ENCODE measurements at regions not wholly inside any gene's neighbourhood (a gene's known extent, or its start where the extent isn't known, plus 50 kb on each side); places are given as distances from the start of the nearest gene placed in this dataset.
"Not testable (repeated sequence)": the region's sequence is repeated elsewhere in the genome, so short reads cannot be mapped to it uniquely, and the experiment has no call there.

DNA sequence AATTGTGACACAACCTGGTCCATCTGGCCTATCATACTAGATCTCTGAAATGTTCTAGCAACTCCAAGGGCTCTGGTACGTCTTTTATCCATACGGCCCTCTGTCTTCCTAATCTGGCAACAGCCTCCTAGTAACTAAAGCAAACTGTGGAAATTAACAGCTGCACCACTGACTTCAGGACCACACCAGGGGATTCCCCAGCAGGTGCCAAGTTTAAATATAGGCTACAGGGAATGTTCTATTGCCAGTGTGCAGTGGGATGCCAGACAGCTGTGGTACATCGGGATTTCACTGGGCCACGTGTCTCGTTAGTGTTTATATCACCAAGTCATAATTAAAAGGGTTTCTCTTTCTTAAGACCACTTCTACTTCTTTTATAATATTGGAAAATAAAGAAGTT lies 94.3 kb downstream of the RGS2 start:
- no peak overlapping the region for H3K4me3 ChIP-seq (ENCODE audit: low read depth, low read length)
- DNase-seq (ENCODE audit: low read depth) = peak; percentile 42

- H3K4me3 ChIP-seq (ENCODE audit: low read depth, low read length) = no peak overlapping the region
- peak; percentile 97 for DNase-seq (ENCODE audit: low read depth)
Measured at GRCh38 chr1:192904438-192904895, 95.6 kb downstream of the RGS2 start.

GRCh38 chr1:192905049-192905448 lies 96.2 kb downstream of the RGS2 start:
- no peak overlapping the region for H3K4me3 ChIP-seq (ENCODE audit: low read depth, low read length)
- DNase-seq (ENCODE audit: low read depth) = peak; percentile 28

GRCh38 chr1:192906334-192906733 lies 97.5 kb downstream of the RGS2 start:
- no peak overlapping the region for H3K4me3 ChIP-seq (ENCODE audit: low read depth, low read length)
- DNase-seq (ENCODE audit: low read depth) = no peak

DNA sequence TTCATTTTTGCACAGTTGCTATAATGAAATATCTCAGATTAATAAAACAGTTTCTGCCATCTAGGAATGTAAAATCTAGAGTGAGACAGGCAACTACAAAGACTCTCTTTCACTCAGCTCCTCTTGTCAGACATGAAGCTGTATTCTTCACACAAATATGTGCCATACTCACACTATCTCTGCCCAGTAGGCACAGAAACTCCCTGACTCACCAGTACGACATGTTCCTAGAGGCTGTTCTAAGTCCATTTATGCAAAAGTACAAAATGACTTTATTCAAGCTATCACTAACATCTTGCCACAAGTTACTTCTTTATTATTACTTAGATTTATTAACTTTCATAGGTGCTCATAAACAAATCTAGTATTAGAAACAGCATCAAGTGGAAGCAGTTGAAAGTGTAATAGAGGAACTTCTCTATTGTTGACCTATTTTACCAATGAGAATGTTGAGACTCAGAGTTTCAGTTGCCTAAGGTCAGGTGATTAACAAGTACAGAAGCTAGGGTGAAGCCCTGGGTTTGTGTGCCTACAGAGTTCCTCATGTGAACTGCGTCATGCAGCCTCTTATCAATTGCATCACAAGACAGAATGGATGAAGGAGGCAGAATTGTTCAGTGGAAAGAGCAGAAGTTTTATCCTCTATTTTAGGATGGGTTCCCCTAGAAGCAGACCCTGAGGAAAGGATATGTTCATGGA lies 98.9 kb downstream of the RGS2 start:
- H3K4me3 ChIP-seq (ENCODE audit: low read depth, low read length) = no peak overlapping the region
- DNase-seq (ENCODE audit: low read depth) = peak; percentile 82

DNA sequence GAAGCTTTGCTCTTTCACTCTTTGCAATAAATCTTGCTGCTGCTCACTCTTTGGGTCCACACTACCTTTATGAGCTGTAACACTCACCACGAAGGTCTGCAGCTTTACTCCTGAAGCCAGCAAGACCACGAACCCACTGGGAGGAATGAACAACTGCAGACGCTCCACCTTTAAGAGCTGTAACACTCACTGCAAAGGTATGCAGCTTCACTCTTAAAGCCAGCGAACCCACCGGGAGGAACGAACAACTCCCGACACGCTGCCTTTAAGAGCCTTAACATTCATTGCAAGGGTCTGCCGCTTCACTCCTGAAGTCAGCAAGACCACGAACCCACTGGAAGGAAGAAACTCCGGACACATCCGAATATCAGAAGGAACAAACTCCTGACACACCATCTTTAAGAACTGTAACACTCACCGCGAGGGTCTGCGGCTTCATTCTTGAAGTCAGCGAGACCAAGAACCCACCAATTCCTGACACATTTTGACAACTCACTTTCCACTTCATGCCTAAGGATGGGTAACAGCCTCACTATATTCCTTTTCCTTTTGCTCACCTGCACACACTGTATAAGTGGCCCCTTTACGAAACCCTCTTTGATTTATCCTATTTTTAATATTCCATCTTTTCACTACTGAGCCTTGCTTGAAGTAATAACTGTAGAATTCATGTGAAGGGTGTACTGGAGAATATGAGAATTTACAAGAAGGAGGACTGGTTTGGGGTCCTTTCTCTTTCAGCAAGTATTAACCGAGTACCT lies 103.2 kb downstream of the RGS2 start:
- DNase-seq (ENCODE audit: low read depth); H3K4me3 ChIP-seq (ENCODE audit: low read depth, low read length): not testable (repeated sequence)

DNA sequence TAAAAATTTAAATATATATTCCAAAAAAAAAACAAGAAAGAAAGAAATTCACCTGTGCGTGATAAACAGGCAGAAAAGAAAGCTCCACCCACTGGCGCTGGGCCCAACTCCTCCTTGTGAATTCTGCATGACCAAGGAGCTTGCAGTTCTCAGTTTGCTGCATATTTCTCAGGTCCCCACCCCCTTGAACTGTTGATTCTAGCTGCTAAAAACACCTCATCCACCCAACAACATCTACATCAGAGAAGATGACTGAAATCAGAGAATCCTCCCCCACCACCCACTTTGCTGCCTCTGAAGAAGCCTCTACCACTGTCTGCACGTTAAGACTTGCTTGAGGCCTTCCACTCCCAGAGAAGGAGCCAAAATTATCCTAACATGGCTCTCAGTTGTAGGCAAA lies 104.8 kb downstream of the RGS2 start:
- no peak overlapping the region for H3K4me3 ChIP-seq (ENCODE audit: low read depth, low read length)
- no peak for DNase-seq (ENCODE audit: low read depth)

- no peak overlapping the region for H3K4me3 ChIP-seq (ENCODE audit: low read depth, low read length)
- no peak for DNase-seq (ENCODE audit: low read depth)
Measured at GRCh38 chr1:192914092-192914491, 105.3 kb downstream of the RGS2 start.

- DNase-seq (ENCODE audit: low read depth) = no peak
- H3K4me3 ChIP-seq (ENCODE audit: low read depth, low read length) = no peak overlapping the region
Measured at GRCh38 chr1:192914696-192915095, 105.9 kb downstream of the RGS2 start.

DNA sequence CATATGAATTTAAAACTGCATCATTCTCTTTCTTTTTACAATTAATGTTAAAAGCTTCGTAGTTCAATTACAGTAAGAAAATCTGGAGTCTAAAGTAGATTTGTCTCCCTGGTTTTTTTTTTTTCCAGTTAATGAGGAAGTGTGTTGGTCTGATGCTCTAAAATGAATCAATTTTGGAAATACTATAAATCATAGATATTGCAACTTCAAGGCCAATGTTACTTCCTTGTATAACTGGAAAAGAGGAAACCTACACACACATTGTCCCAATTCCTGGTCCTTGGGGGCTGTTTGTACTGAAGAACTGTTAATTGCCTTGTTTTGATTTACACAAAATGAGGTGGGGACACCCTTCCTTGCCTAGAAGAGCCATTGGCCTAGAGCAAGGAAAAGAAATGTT lies 107.2 kb downstream of the RGS2 start:
- no peak for DNase-seq (ENCODE audit: low read depth)

GRCh38 chr1:192918259-192918658 lies 109.4 kb downstream of the RGS2 start:
- DNase-seq (ENCODE audit: low read depth) = no peak
- H3K4me3 ChIP-seq (ENCODE audit: low read depth, low read length) = no peak overlapping the region

More for the DNA sequence above, 107.2 kb downstream of the RGS2 start:
- no peak overlapping the region for H3K4me3 ChIP-seq (ENCODE audit: low read depth, low read length)

GRCh38 chr1:192920412-192920811 lies 111.6 kb downstream of the RGS2 start:
- no peak for DNase-seq (ENCODE audit: low read depth)
- no peak overlapping the region for H3K4me3 ChIP-seq (ENCODE audit: low read depth, low read length)

- H3K4me3 ChIP-seq (ENCODE audit: low read depth, low read length) = no peak overlapping the region
Measured at GRCh38 chr1:192925609-192926008, 116.8 kb downstream of the RGS2 start.

DNA sequence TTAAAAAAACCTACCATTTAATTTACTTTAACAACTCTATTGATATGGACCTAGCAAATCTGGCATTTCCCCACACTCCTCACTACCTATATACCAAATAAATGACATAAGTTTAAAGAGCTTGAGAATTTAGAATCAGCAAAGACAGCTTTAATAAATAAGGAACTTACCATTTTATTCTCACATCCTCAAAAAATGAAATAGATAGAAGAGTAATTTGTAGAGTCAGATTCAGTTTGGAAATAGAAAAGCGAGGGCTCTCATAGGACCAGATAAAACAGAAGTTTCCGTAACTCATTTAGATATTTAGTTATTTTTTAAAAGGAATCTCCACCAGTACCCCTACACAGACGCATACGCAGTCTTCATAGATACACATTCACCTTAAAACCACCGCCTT lies 117.9 kb downstream of the RGS2 start:
- DNase-seq (ENCODE audit: low read depth) = no peak
- no peak overlapping the region for H3K4me3 ChIP-seq (ENCODE audit: low read depth, low read length)

More at GRCh38 chr1:192925609-192926008, 116.8 kb downstream of the RGS2 start:
- DNase-seq (ENCODE audit: low read depth) = no peak

DNA sequence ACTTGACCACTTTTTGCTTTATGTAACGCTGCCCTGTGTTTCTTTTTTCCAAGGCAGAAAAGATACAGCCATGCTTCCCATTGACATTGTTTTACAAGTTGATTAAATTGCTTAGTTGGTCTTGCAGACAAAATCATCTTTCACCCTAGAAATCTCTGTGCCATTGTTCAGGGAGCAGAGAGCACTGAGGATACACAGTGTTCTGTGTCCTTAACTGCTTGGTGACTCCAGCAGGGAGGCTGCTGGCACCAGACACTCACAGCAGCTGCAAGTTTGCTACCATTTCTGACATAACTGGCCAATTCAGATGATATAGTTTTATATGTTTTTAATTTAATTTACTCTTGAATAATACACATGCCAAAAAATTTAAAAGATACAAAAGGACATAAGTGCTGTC lies 118.7 kb downstream of the RGS2 start:
- H3K4me3 ChIP-seq (ENCODE audit: low read depth, low read length) = no peak overlapping the region
- DNase-seq (ENCODE audit: low read depth) = no peak

GRCh38 chr1:192929597-192929996 lies 120.8 kb downstream of the RGS2 start:
- no peak overlapping the region for H3K4me3 ChIP-seq (ENCODE audit: low read depth, low read length)
- no peak for DNase-seq (ENCODE audit: low read depth)

DNA sequence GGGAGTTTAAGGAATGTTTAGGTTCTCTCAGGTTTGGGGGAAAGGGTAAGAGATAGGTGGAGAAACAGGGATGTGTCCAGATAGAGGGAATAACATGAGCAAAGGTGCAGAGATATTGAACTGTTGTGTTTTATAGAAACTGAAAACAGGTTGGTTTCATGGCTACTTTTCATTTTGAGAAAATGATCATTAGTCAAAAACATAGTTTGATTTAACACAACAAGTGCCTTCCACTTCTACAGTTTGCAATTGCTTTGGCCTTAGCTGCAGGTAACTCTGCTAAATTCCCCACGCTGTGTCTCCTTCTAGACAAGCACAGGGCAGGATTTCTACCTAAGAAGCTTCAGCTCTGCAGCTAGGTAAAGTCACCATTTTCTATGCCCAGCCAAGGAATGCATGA lies 124.9 kb downstream of the RGS2 start:
- DNase-seq (ENCODE audit: low read depth) = no peak
- no peak overlapping the region for H3K4me3 ChIP-seq (ENCODE audit: low read depth, low read length)

- H3K4me3 ChIP-seq (ENCODE audit: low read depth, low read length) = no peak overlapping the region
- DNase-seq (ENCODE audit: low read depth) = no peak
Measured at GRCh38 chr1:192936313-192937018, 122.7 kb downstream of the UCHL5 start.

DNA sequence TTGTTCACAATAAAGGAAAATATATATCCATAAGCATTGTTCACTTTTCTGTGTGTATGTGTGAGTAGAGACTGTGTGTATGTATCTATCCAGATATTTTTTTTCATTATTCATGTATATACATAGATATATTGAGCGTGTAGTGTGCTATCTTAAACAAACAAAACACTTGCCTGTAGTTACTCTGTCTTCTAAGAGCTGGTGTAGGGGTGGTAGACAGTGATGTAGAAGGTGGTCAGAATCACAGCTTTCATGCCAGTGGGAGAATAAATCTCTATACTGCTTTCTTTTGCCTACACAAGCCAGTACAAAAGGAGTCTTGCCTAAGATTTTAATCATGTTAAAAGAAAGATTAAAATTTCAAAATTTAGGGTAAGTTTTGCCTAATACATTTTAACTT lies 122.0 kb downstream of the UCHL5 start:
- no peak overlapping the region for H3K4me3 ChIP-seq (ENCODE audit: low read depth, low read length)
- DNase-seq (ENCODE audit: low read depth) = no peak

GRCh38 chr1:192939440-192939839 lies 119.7 kb downstream of the UCHL5 start:
- no peak overlapping the region for H3K4me3 ChIP-seq (ENCODE audit: low read depth, low read length)
- no peak for DNase-seq (ENCODE audit: low read depth)

All from skeletal muscle cell (primary cell).